ENCODE measurements at regions not wholly inside any gene's neighbourhood (a gene's known extent, or its start where the extent isn't known, plus 50 kb on each side); places are given as distances from the start of the nearest gene placed in this dataset.

DNA sequence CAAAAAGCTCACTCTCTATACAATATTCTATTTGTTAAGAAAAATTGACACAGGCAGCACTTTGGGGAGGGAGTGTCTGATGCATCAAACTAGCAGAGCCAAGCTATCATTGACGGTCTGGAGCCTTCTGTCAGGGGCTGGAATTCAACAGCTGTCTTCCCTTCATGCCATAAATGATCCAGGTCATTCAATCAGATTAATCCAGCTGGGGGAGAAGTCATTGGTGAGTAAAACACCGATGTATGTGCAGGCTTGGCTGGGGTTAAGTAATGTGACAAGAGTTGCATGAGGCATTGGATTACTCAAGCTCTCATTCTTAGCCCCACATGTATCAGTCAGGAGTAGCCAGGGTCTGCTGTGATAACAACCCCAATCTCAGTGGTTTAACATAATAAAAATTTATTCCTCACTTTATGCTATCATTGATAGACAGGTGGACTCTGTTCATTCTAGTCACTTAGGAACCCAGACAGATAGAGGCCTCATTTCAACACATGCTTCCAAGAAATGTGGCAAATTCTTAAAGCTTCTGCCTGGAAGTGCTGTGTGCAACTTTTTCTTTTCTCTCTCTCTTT lies 118.1 kb upstream of the GADD45A start:
- FAIRE-seq (no peak), DNase-seq (ENCODE audit: low read depth in 1 of 2, low spot score in 2 of 2) (no peak)
- Histone ChIP-seq H2BK15ac (ENCODE audit: low read length) (no peak overlapping the region), H3K23ac (ENCODE audit: insufficient read length) (no peak overlapping the region), H4K8ac (ENCODE audit: extremely low read depth, insufficient read depth, low read length) (no peak overlapping the region), H3K9me3 (ENCODE audit: insufficient read depth in 2 of 2, low read depth in 1 of 2, low read length in 1 of 2) (peaks cover 0 to 4% of the 10 kb centered on the region in 2 experiments; a peak in 1 of 4 replicates), H3K56ac (replicated peaks; ENCODE audit: insufficient read length, low read depth, low read length) (no peak overlapping the region), H2BK20ac (ENCODE audit: low read length) (no peak overlapping the region), H3K4me1 (replicated peaks in 1 of 4; ENCODE audit: control insufficient read depth in 3 of 4, insufficient read depth in 4 of 4, low read length in 3 of 4) (no peaks in the 10 kb centered on the region), H3K4me2 (ENCODE audit: insufficient read depth in 1 of 2, low read depth in 2 of 2, low read length in 2 of 2) (no peak overlapping the region), H3K4ac (replicated peaks; ENCODE audit: insufficient read length, low read depth, low read length) (no peak overlapping the region), H3K18ac (ENCODE audit: extremely low read depth, low read length) (no peak overlapping the region), H3K27ac (ENCODE audit: low read depth, low read length) (no peak overlapping the region), H3K79me2 (ENCODE audit: control insufficient read depth in 1 of 2, insufficient read depth in 2 of 2, low read length in 2 of 2) (no peaks in the 10 kb centered on the region), H3K79me1 (ENCODE audit: low read depth, low read length) (no peaks in the 10 kb centered on the region), H3K14ac (ENCODE audit: insufficient read length) (no peak overlapping the region), H3K23me2 (ENCODE audit: low read depth, low read length) (no peaks in the 10 kb centered on the region), H3K9ac (replicated peaks in 1 of 4; ENCODE audit: extremely low read depth in 1 of 4, low read depth in 3 of 4, low read length in 3 of 4) (no peak overlapping the region), H2BK120ac (replicated peaks; ENCODE audit: low read depth, low read length) (no peak overlapping the region), H2BK12ac (ENCODE audit: low read depth, low read length) (no peak overlapping the region), H2BK5ac (ENCODE audit: low read depth, low read length) (no peak overlapping the region), H4K91ac (replicated peaks; ENCODE audit: insufficient read length, low read length) (no peak overlapping the region), H3K36me3 (ENCODE audit: control insufficient read depth in 2 of 4, insufficient read depth in 4 of 4, low read length in 3 of 4) (no peaks in the 10 kb centered on the region), H4K5ac (ENCODE audit: insufficient read length, low read depth, low read length) (no peak overlapping the region), H4K20me1 (replicated peaks in 1 of 2; ENCODE audit: control insufficient read depth in 1 of 2, insufficient read depth in 2 of 2, low read length in 2 of 2) (no peaks in the 10 kb centered on the region), H3K4me3 (ENCODE audit: extremely low read depth in 1 of 4, insufficient read depth in 2 of 4, low read depth in 3 of 4, low read length in 4 of 4) (no peak overlapping the region), H2AFZ (ENCODE audit: low read length) (no peak overlapping the region), H2AK5ac (ENCODE audit: low read depth, low read length) (no peak overlapping the region), H3K27me3 (replicated peaks in 1 of 4; ENCODE audit: control insufficient read depth in 3 of 4, extremely low read depth in 1 of 4, insufficient read depth in 3 of 4, low read length in 3 of 4) (no peaks in the 10 kb centered on the region)
- 89% methylated on average over 2 of the region's 2 CpGs; no CpG with 5 or more reads in 1 of the 2 experiments for WGBS, 2 experiments (ENCODE audit: extremely low coverage in 1 of 2, insufficient coverage in 1 of 2, insufficient read length in 1 of 2, insufficient replicate concordance in 2 of 2, low coverage in 1 of 2, low lambda C conversion rate in 2 of 2, missing lambda C conversion rate in 1 of 2)
- POLR2A ChIA-PET (ENCODE audit: partially characterized antibody), result interaction anchor here (0.6 to 1.3 kb wide), 2 partner anchors 118 to 170 kb away, joined by 3 to 4 read pairs; partner anchors contain the start of gene GADD45A
- CTCF ChIA-PET (ENCODE audit: partially characterized antibody), result interaction anchor here (0.8 to 1.7 kb wide), 6 partner anchors 9 to 204 kb away, joined by 3 to 5 read pairs (median 3); no protein-coding TSS in a partner anchor

All from H1 (cell line).